ENCODE measurements at regions not wholly inside any gene's neighbourhood (a gene's known extent, or its start where the extent isn't known, plus 50 kb on each side); places are given as distances from the start of the nearest gene placed in this dataset.

- Histone ChIP-seq H2AFZ (ENCODE audit: low read length) (no peak overlapping the region), H3K4me3 (ENCODE audit: low read depth, low read length, poor library complexity, severe bottlenecking) (no peak overlapping the region), H3K27ac (ENCODE audit: low read depth, low read length, poor library complexity, severe bottlenecking) (no peak overlapping the region), H4K20me1 (ENCODE audit: insufficient read depth, low read length) (no peaks in the 10 kb centered on the region), H3K4me1 (ENCODE audit: insufficient read depth, low read length, poor library complexity, severe bottlenecking) (no peaks in the 10 kb centered on the region), H3K9me2 (ENCODE audit: insufficient read depth, low read length) (no peaks in the 10 kb centered on the region), H3K9me3 (ENCODE audit: low read length) (no peaks in the 10 kb centered on the region), H3K36me3 (ENCODE audit: insufficient read depth, low read length) (no peaks in the 10 kb centered on the region), H3K4me2 (ENCODE audit: low read length) (no peak overlapping the region), H3K79me2 (ENCODE audit: insufficient read depth, low read depth, low read length) (no peaks in the 10 kb centered on the region)
- no peak for DNase-seq (ENCODE audit: low spot score)
- no TSS peak for BruUV-seq (replicated peaks)
- no peak for TF ChIP-seq EZH2phosphoT487 (IDR thresholded peaks at IDR 0.05; ENCODE audit: borderline replicate concordance, low read depth, low read length)
- intact Hi-C loops (cut with micrococcal nuclease; ENCODE audit: unreplicated experiment) = no loop called here
- POLR2A ChIA-PET = no interaction called here
- CTCF ChIA-PET (ENCODE audit: unreplicated experiment) = no interaction called here
Measured at GRCh38 chr20:60697252-60697651, 554.8 kb upstream of the CDH4 start.

DNA sequence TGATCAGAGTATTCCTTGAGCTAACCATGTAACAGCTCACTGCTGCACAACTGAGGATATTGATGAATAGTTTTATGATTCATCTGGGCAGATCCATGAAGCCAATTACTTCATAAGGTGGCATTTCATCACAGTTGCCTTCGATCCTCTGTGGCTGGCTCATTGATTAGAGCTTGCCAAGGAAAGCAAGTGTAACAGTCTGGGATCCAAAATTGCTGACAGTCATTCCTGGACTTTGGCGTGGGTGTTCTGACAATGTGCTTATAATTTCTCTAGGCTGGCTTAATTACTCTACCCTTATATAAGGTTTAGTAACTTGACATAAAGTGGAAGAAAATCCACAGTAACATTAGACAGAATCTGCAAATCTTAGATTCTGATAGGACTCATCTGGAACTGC is 551.3 kb upstream of the CDH4 start:
- POLR2A ChIA-PET = no interaction called here
- Histone ChIP-seq H3K79me2 (ENCODE audit: insufficient read depth, low read depth, low read length) (no peaks in the 10 kb centered on the region), H3K9me2 (ENCODE audit: insufficient read depth, low read length) (no peaks in the 10 kb centered on the region), H3K27ac (ENCODE audit: low read depth, low read length, poor library complexity, severe bottlenecking) (no peak overlapping the region), H2AFZ (ENCODE audit: low read length) (no peak overlapping the region), H3K4me1 (ENCODE audit: insufficient read depth, low read length, poor library complexity, severe bottlenecking) (no peaks in the 10 kb centered on the region), H3K9me3 (ENCODE audit: low read length) (no peaks in the 10 kb centered on the region), H3K4me2 (ENCODE audit: low read length) (no peak overlapping the region), H3K4me3 (ENCODE audit: low read depth, low read length, poor library complexity, severe bottlenecking) (no peak overlapping the region), H3K36me3 (ENCODE audit: insufficient read depth, low read length) (no peaks in the 10 kb centered on the region), H4K20me1 (ENCODE audit: insufficient read depth, low read length) (no peaks in the 10 kb centered on the region)
- BruUV-seq (replicated peaks) = no TSS peak
- no peak for DNase-seq (ENCODE audit: low spot score)
- TF ChIP-seq, protein P1, sequence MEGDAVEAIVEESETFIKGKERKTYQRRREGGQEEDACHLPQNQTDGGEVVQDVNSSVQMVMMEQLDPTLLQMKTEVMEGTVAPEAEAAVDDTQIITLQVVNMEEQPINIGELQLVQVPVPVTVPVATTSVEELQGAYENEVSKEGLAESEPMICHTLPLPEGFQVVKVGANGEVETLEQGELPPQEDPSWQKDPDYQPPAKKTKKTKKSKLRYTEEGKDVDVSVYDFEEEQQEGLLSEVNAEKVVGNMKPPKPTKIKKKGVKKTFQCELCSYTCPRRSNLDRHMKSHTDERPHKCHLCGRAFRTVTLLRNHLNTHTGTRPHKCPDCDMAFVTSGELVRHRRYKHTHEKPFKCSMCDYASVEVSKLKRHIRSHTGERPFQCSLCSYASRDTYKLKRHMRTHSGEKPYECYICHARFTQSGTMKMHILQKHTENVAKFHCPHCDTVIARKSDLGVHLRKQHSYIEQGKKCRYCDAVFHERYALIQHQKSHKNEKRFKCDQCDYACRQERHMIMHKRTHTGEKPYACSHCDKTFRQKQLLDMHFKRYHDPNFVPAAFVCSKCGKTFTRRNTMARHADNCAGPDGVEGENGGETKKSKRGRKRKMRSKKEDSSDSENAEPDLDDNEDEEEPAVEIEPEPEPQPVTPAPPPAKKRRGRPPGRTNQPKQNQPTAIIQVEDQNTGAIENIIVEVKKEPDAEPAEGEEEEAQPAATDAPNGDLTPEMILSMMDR (conservative IDR thresholded peaks at IDR 0.05; ENCODE audit: low read length) = no peak
- no peak for TF ChIP-seq EZH2phosphoT487 (IDR thresholded peaks at IDR 0.05; ENCODE audit: borderline replicate concordance, low read depth, low read length)
- intact Hi-C loops (cut with micrococcal nuclease; ENCODE audit: unreplicated experiment) = no loop called here
- CTCF ChIA-PET (ENCODE audit: unreplicated experiment) = interaction anchor here (0.5 kb wide), 1 partner anchor 97 kb away, joined by 3 read pairs; no protein-coding TSS in a partner anchor

DNA sequence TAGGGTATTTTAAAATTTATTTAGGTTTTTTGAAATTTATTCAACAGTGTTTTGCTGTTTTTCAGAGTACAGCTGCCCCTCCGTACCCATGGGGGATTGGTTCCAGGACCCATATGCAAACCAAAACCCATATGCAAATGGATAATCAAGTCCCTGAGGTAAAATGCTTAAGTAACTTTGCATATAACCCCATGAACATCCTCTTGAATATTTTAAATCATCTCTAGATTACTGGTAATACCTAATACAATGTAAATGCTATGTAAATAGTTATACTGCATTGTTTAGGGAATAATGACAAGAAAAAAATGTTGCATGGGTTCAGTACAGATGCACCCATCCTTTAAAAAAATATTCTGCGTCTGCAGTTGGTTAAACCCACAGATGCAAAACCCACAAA is 547.9 kb upstream of the CDH4 start:
- Histone ChIP-seq H3K4me2 (ENCODE audit: low read length) (no peak overlapping the region), H3K9me2 (ENCODE audit: insufficient read depth, low read length) (no peaks in the 10 kb centered on the region), H3K4me1 (ENCODE audit: insufficient read depth, low read length, poor library complexity, severe bottlenecking) (no peaks in the 10 kb centered on the region), H3K4me3 (ENCODE audit: low read depth, low read length, poor library complexity, severe bottlenecking) (no peak overlapping the region), H4K20me1 (ENCODE audit: insufficient read depth, low read length) (no peaks in the 10 kb centered on the region), H3K36me3 (ENCODE audit: insufficient read depth, low read length) (no peaks in the 10 kb centered on the region), H3K9me3 (ENCODE audit: low read length) (no peaks in the 10 kb centered on the region), H3K27ac (ENCODE audit: low read depth, low read length, poor library complexity, severe bottlenecking) (no peak overlapping the region), H2AFZ (ENCODE audit: low read length) (no peak overlapping the region), H3K79me2 (ENCODE audit: insufficient read depth, low read depth, low read length) (no peaks in the 10 kb centered on the region)
- ChIA-PET POLR2A (interaction anchor here (0.7 kb wide), 2 partner anchors 22 to 238 kb away, joined by 5 to 6 read pairs; no protein-coding TSS in a partner anchor), CTCF (ENCODE audit: unreplicated experiment) (no interaction called here)
- no TSS peak for BruUV-seq (replicated peaks)
- DNase-seq (ENCODE audit: low spot score) = no peak
- TF ChIP-seq, protein P1 (conservative IDR thresholded peaks at IDR 0.05; ENCODE audit: low read length) = no peak
- no peak for TF ChIP-seq EZH2phosphoT487 (IDR thresholded peaks at IDR 0.05; ENCODE audit: borderline replicate concordance, low read depth, low read length)
- intact Hi-C loops (cut with micrococcal nuclease; ENCODE audit: unreplicated experiment) = no loop called here

All from OCI-LY7 (cell line).